ENCODE measurements at regions not wholly inside any gene's neighbourhood (a gene's known extent, or its start where the extent isn't known, plus 50 kb on each side); places are given as distances from the start of the nearest gene placed in this dataset.

DNA sequence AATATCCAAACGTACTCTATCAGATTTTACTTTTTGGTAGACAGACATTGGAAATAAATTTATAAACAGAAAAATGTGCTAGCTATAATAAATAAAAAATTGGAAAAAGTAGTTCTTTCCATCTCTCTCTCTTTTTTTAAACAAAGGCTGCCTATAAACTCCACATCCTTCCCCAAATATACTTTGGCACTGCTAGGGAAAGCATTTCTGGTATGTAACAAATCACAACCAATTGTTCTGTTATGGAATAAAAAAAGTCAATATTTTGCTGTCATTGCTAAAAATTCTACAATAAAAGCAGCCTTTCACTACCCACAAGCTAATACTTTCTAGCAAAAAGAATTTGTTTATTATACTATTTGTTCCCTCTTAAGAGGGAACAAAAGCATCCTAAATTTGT is 169.2 kb upstream of the TARS1 start:
- no peak for TF ChIP-seq POLR2A (IDR thresholded peaks at IDR 0.05)
- TF ChIP-seq POLR2AphosphoS5 (IDR thresholded peaks at IDR 0.05) = no peak
- TF ChIP-seq, protein P1, sequence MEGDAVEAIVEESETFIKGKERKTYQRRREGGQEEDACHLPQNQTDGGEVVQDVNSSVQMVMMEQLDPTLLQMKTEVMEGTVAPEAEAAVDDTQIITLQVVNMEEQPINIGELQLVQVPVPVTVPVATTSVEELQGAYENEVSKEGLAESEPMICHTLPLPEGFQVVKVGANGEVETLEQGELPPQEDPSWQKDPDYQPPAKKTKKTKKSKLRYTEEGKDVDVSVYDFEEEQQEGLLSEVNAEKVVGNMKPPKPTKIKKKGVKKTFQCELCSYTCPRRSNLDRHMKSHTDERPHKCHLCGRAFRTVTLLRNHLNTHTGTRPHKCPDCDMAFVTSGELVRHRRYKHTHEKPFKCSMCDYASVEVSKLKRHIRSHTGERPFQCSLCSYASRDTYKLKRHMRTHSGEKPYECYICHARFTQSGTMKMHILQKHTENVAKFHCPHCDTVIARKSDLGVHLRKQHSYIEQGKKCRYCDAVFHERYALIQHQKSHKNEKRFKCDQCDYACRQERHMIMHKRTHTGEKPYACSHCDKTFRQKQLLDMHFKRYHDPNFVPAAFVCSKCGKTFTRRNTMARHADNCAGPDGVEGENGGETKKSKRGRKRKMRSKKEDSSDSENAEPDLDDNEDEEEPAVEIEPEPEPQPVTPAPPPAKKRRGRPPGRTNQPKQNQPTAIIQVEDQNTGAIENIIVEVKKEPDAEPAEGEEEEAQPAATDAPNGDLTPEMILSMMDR (IDR thresholded peaks at IDR 0.05) = no peak
- Histone ChIP-seq H3K27me3 (replicated peaks; ENCODE audit: insufficient read depth) (no peaks in the 10 kb centered on the region), H3K4me3 (no peak overlapping the region), H3K36me3 (no peaks in the 10 kb centered on the region), H3K9me3 (no peaks in the 10 kb centered on the region), H3K4me1 (replicated peaks) (no peaks in the 10 kb centered on the region), H3K27ac (no peak overlapping the region)
- intact Hi-C loops (cut with DNase I) = no loop called here
- WGBS = 64% methylated on average over 1 of the region's 1 CpG
- no peak for DNase-seq (ENCODE audit: low spot score)

DNA sequence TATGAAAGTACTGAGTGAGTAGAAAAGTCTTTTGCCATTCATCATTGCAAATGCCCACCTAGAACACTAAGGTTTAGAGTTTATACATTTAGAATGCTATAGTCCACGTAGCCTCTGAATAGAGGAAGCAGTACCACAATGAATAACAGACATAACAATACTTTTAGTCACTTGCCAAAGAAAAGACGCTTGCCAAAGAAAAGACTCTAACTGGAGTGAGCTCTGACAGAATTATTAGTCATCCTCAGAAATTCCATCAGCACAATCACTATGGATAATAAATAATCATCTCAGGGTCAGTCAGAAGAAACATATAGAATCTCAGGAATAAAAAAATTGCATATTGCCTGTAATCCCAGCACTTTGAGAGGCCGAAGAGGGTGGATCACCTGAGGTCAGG is 168.5 kb upstream of the TARS1 start:
- no peaks in the 10 kb centered on the region for H3K36me3 ChIP-seq
- TF ChIP-seq, protein P1 (IDR thresholded peaks at IDR 0.05) = no peak
- TF ChIP-seq POLR2A (IDR thresholded peaks at IDR 0.05) (no peak), POLR2AphosphoS5 (IDR thresholded peaks at IDR 0.05) (no peak)
- no peak overlapping the region for H3K4me3 ChIP-seq
- no peaks in the 10 kb centered on the region for H3K27me3 ChIP-seq (replicated peaks; ENCODE audit: insufficient read depth)
- intact Hi-C loops (cut with DNase I) = no loop called here
- no peak for DNase-seq (ENCODE audit: low spot score)
- no peaks in the 10 kb centered on the region for H3K9me3 ChIP-seq
- no peak overlapping the region for H3K27ac ChIP-seq
- H3K4me1 ChIP-seq (replicated peaks) = no peaks in the 10 kb centered on the region
- WGBS = 70% methylated on average over 3 of the region's 3 CpGs

DNA sequence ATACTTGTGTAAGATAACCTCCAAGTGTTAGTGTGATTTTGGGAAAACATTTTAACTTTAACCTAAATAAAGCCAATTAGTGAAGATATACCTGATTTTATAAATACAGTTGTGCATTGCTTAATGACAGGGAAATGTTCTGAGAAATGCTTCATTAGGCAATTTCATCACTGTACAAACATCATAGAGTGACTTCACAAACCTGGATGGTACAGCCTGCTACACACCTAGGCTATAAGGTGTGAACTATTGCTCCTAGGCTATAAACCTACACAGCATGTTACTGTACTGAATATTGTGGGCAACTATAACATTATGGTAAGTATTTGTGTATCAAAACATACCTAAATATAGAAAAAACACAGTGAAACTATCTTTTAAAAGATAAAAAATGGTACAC is 166.8 kb upstream of the TARS1 start:
- TF ChIP-seq, protein P1 (IDR thresholded peaks at IDR 0.05) = no peak
- no peak for TF ChIP-seq POLR2AphosphoS5 (IDR thresholded peaks at IDR 0.05)
- TF ChIP-seq POLR2A (IDR thresholded peaks at IDR 0.05) = no peak
- no peaks in the 10 kb centered on the region for H3K27me3 ChIP-seq (replicated peaks; ENCODE audit: insufficient read depth)
- no peaks in the 10 kb centered on the region for H3K4me1 ChIP-seq (replicated peaks)
- no peaks in the 10 kb centered on the region for H3K9me3 ChIP-seq
- no peaks in the 10 kb centered on the region for H3K36me3 ChIP-seq
- intact Hi-C loops (cut with DNase I) = no loop called here
- no peak overlapping the region for H3K27ac ChIP-seq
- H3K4me3 ChIP-seq = no peak overlapping the region
- no peak for DNase-seq (ENCODE audit: low spot score)

DNA sequence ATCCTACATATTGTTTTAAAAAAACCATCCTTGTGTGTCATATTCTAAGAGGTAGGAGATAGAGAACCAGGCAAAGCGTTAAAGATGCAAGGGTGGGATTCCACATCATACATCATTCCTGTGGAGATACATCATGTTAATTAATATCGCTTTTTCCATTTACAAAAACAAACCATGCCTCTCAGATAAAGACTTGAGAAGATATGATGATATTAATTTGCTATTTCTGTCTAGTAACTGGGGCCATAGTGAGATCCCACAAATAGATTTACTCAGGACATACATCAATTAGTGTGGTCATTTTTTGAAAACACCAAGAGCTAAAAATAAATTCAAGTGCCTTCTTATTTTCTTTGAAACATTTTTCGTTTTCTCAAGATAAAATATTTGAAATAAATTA is 165.4 kb upstream of the TARS1 start:
- intact Hi-C loops (cut with DNase I) = no loop called here
- whole genome bisulfite sequencing = 85% methylated on average over 3 of the region's 3 CpGs
- H3K4me1 ChIP-seq (replicated peaks) = no peaks in the 10 kb centered on the region

DNA sequence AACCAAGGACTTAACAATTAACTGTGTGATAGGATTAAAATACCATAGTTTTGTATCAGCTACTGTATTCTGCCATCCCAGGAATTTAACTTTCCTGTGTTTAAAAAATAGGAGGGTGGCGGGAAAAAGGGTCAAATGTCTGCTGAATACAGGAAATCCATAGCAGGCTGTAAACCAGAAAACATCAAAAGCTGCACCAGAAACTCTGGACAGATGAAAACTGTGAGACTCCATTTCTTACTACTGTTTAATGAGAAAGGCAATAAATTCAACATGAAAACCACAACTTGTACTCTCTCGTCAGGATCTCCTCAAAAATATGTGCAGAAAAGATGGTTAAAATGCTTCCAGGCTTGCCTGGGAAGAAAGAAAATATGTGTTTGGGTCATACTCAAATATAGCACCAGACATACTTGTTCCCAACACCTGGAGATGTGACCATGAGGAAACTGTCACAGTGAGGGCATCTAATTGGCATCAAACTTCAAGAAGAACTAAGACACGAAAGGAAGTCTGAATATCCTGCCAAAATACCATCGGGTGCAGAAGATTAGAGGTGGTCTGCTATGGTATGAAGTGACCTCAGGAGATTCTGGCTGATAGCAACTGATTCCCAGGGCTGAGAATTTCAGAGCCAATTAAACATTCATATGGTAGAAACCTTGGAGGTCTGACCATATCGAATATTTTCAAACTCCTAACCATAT is 164.7 kb upstream of the TARS1 start:
- intact Hi-C loops (cut with DNase I) = no loop called here
- WGBS = 34% methylated on average over 5 of the region's 5 CpGs
- Histone ChIP-seq H3K9me3 (no peaks in the 10 kb centered on the region), H3K4me3 (no peak overlapping the region), H3K4me1 (replicated peaks) (no peaks in the 10 kb centered on the region), H3K36me3 (no peaks in the 10 kb centered on the region), H3K27me3 (replicated peaks; ENCODE audit: insufficient read depth) (no peaks in the 10 kb centered on the region), H3K27ac (no peak overlapping the region)
- no peak for DNase-seq (ENCODE audit: low spot score)
- TF ChIP-seq POLR2AphosphoS5 (IDR thresholded peaks at IDR 0.05) (no peak), POLR2A (IDR thresholded peaks at IDR 0.05) (no peak)
- TF ChIP-seq, protein P1 (IDR thresholded peaks at IDR 0.05) = no peak

More for the DNA sequence above, 165.4 kb upstream of the TARS1 start:
- TF ChIP-seq POLR2AphosphoS5 (IDR thresholded peaks at IDR 0.05) = no peak
- TF ChIP-seq, protein P1 (IDR thresholded peaks at IDR 0.05) = no peak
- no peak for DNase-seq (ENCODE audit: low spot score)
- Histone ChIP-seq H3K4me3 (no peak overlapping the region), H3K9me3 (no peaks in the 10 kb centered on the region), H3K36me3 (no peaks in the 10 kb centered on the region), H3K27me3 (replicated peaks; ENCODE audit: insufficient read depth) (no peaks in the 10 kb centered on the region), H3K27ac (no peak overlapping the region)
